AG09319 (cell line): ENCODE measurements at regions not wholly inside any gene's neighbourhood (a gene's known extent, or its start where the extent isn't known, plus 50 kb on each side); places are given as distances from the start of the nearest gene placed in this dataset.

Experiments used
- DNase-seq: peaks from one replicate; pipeline ENCODE4 v3.0.0-alpha.2; 2010; ENCODE audit warnings: low read depth; ENCODE audit errors: extremely low read depth
- TF ChIP-seq, protein P1 (sequence below): IDR thresholded peaks from 2 replicates; pipeline ENCODE4 v1.5.1; 2011; ENCODE audit warnings: low read depth, mild to moderate bottlenecking, inconsistent platforms, low read length, moderate library complexity

DNA sequence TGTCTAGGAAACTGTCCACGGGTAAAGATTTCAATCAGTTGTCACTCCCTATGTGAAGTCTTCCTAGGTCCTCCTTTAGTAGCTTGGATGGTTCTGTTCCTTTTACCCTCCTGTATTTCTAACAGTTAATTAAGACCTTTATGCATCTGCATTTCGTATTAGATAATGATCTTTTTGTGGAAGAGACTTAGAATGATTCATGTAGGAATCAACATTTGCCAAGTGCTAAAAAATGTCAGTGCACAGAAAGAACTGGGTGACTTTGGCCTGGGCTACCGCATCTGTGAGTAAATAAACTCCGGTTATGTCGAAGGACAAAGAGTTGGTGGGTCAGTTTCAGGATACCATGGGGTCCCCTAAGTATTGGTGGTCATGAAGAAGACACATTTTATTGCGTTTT lies 918.0 kb downstream of the TFAP2A start:
- TF ChIP-seq, protein P1, sequence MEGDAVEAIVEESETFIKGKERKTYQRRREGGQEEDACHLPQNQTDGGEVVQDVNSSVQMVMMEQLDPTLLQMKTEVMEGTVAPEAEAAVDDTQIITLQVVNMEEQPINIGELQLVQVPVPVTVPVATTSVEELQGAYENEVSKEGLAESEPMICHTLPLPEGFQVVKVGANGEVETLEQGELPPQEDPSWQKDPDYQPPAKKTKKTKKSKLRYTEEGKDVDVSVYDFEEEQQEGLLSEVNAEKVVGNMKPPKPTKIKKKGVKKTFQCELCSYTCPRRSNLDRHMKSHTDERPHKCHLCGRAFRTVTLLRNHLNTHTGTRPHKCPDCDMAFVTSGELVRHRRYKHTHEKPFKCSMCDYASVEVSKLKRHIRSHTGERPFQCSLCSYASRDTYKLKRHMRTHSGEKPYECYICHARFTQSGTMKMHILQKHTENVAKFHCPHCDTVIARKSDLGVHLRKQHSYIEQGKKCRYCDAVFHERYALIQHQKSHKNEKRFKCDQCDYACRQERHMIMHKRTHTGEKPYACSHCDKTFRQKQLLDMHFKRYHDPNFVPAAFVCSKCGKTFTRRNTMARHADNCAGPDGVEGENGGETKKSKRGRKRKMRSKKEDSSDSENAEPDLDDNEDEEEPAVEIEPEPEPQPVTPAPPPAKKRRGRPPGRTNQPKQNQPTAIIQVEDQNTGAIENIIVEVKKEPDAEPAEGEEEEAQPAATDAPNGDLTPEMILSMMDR: no peak
- no peak for DNase-seq

DNA sequence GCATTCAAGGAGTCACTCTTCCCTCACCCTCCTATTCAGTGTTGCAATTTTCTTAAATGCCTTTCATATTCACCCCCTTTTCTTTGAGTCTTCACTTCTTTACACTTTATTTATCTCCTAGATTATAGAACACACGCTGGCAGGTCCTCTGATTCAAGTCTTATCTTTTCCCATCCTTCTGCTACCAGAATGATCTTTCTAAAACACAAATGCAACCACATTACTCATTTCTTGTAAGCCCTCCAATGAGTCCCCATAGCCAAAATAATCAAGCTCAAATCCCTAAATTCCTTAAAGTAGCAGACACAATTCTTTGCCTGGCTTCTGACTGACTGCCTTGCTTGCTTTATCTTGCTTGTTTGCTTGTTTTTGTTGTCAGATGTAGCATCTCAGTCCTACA lies 920.0 kb downstream of the TFAP2A start:
- no peak for DNase-seq
- TF ChIP-seq, protein P1: no peak

DNA sequence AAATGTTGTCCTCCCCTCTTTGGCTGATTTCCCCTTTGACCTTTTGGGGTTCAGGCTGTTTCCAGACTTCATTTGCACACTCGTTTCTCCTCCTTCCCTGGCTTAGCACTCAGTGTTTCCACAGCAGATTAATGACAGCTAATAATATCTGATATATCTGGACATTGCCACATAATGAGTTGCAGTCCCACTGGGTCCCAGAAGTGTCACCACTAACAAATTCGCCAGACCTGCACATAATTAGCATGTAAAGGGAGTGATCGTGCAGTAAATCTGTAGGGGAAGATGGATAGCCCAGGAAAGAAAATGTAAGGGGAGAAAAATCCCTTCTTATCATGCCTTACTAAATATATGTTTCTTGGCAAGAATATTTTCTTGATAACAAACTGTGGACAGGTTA lies 922.1 kb downstream of the TFAP2A start:
- DNase-seq: no peak
- TF ChIP-seq, protein P1: no peak

DNA sequence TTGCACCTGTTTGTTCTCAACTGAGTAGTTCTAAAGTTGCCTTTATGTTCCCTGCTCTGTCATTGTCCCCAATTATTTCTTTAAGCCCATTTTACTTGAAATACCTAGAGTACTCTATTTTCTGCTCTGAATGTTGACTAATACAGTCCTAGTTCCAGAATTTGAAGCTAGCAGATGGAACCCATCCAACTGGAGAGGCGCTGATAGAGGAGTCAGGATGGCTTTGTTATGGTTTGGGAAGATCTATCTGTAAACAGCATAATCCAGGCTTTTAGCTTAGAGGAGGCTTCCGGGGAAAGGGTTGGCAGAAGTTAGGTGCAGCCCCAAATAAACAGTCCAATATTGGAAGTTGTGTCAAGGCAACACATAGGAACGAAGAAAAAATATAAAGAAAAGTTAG lies 927.7 kb downstream of the TFAP2A start:
- no peak for DNase-seq
- TF ChIP-seq, protein P1: no peak

DNA sequence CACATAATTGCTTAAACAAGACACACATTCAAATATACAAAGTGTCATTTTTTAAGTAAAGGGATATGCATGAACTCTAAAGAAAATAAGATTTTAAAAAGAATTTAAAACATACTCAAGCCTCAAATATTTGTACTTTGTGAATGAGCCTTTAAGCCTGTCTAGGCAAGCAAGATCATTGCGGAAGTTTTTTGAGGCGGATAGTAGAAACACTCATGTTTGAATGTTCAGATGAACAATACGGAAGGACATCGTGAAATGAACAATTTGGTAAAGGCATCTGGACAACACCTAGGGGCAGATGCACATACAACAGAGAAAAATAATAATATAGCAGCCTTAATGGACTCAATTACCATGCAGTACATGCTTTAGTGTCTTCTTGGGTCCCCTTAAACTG lies 928.9 kb downstream of the TFAP2A start:
- no peak for DNase-seq
- TF ChIP-seq, protein P1: no peak

DNA sequence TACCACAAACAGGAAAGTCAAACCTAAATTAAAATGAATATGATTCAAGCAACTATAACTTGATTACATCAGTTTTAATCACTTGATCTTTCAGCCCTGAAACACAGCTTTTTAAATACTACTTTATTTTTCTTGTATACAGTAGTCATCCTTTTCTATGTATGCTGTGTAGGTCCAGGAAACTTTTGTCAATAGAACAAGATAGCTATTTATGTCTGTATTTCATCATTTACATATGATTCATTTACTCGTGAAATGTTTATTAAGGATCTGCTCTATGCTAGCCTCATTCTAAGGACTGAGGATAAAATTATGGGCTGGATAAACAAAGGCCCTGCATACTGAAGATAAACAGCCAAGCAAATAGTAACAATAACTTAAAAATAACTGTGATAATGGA lies 930.2 kb downstream of the TFAP2A start:
- DNase-seq: no peak
- TF ChIP-seq, protein P1: no peak

DNA sequence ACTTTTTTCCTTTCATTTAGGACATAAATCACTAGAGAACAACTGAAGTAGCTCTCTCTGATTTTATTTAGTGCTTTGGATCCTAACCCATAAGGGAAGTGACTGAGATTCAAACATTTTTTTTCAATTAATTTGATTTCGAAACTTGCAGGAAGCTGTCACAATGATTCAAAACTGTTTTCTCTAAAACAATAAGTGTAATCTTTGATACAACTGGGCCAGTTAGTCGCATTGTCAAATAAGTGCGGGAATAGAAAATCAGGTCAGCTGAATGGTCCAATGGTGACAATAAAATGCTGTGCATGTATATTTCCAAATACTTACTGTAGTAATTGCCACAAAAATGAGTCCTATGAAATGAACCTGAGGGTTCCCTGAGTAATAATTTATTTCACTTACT lies 930.8 kb downstream of the TFAP2A start:
- DNase-seq: no peak
- TF ChIP-seq, protein P1: no peak
